HG03575 (cell line): ENCODE measurements at regions not wholly inside any gene's neighbourhood (a gene's known extent, or its start where the extent isn't known, plus 50 kb on each side); places are given as distances from the start of the nearest gene placed in this dataset.

Source experiments
- ATAC-seq: cut with Tn5 transposase; IDR thresholded peaks from one replicate; pipeline ENCODE4 v1.9.1; 2021; ENCODE audit not compliant: unreplicated experiment, insufficient number of reproducible peaks, low FRiP score; ENCODE audit errors: extremely low read depth

DNA sequence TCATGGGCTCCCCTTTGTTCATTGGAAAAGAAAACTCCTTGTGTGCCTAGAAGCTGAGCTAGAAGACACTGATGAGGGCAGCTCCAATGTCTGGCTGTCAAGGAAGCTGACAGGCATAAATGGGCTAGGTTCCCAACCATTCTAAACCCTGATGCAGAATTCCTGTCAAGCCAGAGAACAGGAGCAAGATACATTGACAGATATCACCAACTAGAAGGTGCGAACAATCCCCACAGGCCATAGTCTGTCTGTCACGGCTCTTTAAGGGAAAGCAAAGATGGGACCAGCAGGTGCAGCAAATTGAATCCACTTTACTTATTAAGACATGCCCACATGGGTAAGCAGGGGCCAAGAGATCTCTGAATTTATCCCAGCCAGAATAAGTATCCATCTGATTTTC, 617.9 kb upstream of the POT1 start:
- no peak for ATAC-seq

DNA sequence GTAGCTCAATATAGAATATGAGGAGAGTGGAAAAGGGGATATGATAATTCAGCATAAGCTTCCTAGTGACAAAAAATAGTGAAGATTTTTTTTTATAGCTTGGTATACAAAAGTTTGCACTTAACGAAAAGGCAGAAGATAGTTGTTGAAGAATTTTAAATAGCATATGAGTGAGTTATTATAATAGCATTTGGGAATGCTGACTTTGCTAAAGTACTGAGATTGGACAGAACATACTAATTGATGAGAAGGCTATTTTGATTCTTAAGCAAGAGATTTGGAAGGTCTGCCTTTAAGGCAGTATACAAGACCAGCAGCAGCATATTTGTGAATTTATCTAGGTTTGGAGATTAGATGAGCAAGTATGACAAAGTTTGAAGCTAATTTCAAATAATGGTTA, 600.9 kb upstream of the POT1 start:
- no peak for ATAC-seq

- ATAC-seq, result no peak
Observed at GRCh38 chr7:125529249-125529648, 599.6 kb upstream of the POT1 start.

GRCh38 chr7:125526958-125527357, 597.3 kb upstream of the POT1 start:
- no peak for ATAC-seq

DNA sequence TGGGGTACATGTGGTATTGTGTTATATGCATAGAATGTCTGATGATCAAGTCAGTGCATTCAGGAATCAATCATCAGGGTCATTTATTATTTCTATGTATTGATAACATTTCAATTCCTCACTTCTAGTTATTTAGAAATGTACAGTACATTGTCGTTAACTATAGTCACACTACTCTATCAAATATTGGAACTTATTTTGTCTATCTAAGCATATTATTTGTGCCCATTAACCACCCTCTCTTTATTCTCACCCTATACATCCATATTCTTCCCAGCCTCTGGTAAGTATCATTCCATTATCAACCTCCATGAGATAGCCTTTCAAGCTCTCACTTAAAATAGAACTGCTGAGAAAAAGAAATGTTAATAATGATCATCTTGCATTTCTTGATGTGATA, 596.5 kb upstream of the POT1 start:
- no peak for ATAC-seq

DNA sequence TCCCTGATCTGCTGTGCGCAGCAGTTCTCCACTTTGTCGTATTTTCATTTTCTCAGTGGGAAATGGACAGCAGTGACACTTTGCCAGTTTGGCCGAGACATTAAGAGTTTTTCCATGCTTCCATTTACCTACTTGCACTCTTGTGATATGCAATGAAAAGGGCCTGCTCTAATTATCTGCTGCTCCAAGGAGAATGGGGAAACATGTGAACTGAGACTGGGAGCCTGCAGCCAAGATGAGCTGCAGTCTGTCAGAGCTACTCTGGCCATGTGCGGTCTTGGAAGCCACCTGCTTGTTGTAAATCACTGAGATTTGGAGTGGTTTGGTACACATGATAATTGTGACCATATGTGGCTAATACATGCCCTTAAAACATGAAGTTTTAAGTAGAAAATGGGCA, 586.6 kb upstream of the POT1 start:
- ATAC-seq, result no peak

- ATAC-seq, result no peak
Observed at GRCh38 chr7:125512373-125512772, 582.7 kb upstream of the POT1 start.

GRCh38 chr7:125511310-125511709, 581.7 kb upstream of the POT1 start:
- ATAC-seq, result no peak

DNA sequence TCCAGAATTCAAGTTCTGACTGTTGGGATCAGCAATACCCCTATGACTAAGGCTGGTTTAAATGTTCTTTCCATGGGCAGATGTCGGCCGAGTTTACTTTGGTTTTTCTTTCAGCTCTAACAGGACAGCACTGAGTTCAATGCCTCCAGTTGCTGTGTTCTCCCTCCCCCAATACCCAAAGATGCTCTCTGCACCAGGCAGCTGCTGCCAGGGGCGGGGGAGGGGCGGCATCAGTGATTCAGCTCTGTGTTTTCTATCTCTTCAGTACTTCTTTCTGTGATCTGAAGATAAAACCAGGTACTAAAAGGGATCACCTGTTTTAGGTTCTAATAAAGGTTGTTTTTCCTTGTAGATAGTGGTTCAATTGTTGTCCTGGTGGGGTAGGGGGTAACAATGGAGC, 576.7 kb upstream of the POT1 start:
- no peak for ATAC-seq

- ATAC-seq, result no peak
Observed at GRCh38 chr7:125504848-125505247, 575.2 kb upstream of the POT1 start.

GRCh38 chr7:125495997-125496396, 566.4 kb upstream of the POT1 start:
- no peak for ATAC-seq

- ATAC-seq, result no peak
Observed at GRCh38 chr7:125492521-125492920, 562.9 kb upstream of the POT1 start.

- no peak for ATAC-seq
Observed at GRCh38 chr7:125491137-125491536, 561.5 kb upstream of the POT1 start.

DNA sequence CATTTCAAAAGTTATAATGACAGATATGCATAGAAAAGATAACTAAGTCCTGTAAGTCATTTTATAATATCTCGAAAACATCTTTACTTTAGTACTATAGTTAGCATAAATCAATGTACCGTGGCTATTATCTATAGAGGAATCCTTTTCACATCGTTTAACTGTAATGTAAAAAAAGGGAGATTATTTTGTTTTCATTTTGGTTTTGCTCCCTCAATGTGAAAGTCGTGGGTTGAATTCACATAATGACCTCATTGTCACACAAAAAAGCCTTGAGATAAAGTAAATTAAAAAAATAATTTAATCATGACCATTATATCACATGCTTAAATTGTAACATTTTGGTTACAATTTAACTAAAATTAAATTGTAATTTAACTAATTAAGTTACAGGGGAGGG, 560.5 kb upstream of the POT1 start:
- ATAC-seq, result no peak

- no peak for ATAC-seq
Observed at GRCh38 chr7:125485223-125485622, 555.6 kb upstream of the POT1 start.

- ATAC-seq, result no peak
Observed at GRCh38 chr7:125484755-125485154, 555.1 kb upstream of the POT1 start.

- no peak for ATAC-seq
Observed at GRCh38 chr7:125481323-125481722, 551.7 kb upstream of the POT1 start.

DNA sequence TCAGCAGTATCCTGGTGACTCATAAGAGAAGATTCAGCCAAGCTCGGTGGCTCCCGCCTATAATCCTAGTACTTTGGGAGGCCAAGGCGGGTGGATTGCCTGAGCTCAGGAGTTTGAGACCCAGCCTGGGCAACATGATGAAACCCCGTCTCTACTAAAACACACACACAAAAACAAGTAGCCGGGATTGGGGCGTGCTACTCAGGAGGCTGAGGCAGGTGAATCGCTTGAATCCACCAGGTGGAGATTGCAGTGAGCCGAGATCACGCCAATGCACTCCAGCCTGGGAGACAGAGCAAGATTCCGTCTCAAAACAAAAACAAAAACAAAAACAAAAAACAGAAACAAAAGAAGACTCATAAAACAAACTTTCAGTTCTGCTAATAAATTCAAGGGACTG, 551.1 kb upstream of the POT1 start:
- ATAC-seq, result no peak

DNA sequence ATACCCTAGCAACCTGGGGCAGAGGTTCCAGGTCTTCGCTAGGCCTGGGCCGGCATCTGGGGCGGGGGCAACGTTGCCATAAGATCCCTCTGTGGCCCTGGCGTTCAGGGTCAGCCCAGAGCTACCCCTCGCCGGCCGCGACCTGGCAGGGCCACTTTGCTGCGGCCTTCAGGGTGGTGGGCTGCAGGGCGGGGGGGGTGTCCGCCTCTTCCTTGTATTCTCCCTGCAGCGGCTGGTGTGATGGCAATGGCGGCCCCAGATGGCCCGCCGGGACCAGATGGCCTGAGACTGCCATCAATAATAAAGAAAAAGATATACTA, 539.2 kb upstream of the POT1 start:
- no peak for ATAC-seq

- ATAC-seq, result no peak
Observed at GRCh38 chr7:125467996-125468854, 538.6 kb upstream of the POT1 start.

DNA sequence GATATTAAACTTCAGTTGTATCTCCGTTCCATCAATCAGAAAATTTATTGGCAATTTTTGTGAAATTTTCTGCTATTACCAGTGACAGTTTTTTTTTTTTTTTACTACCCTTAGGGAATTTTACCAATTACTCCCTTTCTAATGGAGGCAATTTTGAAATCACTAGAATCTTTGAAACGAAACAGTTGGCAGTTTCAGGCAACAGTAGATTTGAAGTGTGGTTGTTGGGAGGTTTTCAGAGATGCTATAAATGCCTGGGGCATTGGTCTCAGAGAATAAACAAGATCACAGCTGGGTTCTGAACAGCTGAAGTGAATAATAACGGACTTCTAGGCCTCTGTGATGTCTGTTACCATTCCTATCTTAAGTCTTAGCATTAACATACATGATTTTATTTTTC, 535.9 kb upstream of the POT1 start:
- ATAC-seq, result no peak
